Activated T-helper 17 cell treated with anti-CD3 and anti-CD28 coated beads, Interleukin-2, amount 50 U/mL, for 72 hours (primary cell): ENCODE measurements at regions not wholly inside any gene's neighbourhood (a gene's known extent, or its start where the extent isn't known, plus 50 kb on each side); places are given as distances from the start of the nearest gene placed in this dataset.

Experiments
- ATAC-seq: fragments of 150-1000 bp; cut with Tn5 transposase; replicated peaks from 2 replicates; pipeline ENCODE4 v1.10.0; 2021; ENCODE audit warnings: mild to moderate bottlenecking, moderate library complexity
- H3K27ac Mint-ChIP-seq: one replicate; pipeline ENCODE4 v1.8.0; 2022; ENCODE audit warnings: mixed read lengths
- H3K27me3 Mint-ChIP-seq: one replicate; pipeline ENCODE4 v1.8.0; 2022; ENCODE audit warnings: mixed read lengths
- H3K36me3 Mint-ChIP-seq: one replicate; pipeline ENCODE4 v1.8.0; 2022; ENCODE audit warnings: low read depth, mild to moderate bottlenecking, mixed read lengths
- H3K4me1 Mint-ChIP-seq: one replicate; pipeline ENCODE4 v1.8.0; 2022; ENCODE audit warnings: mixed read lengths
- H3K4me3 Mint-ChIP-seq: one replicate; pipeline ENCODE4 v1.8.0; 2022; ENCODE audit warnings: mild to moderate bottlenecking, mixed read lengths
- H3K9me3 Mint-ChIP-seq: one replicate; pipeline ENCODE4 v1.8.0; 2022; ENCODE audit warnings: mixed read lengths

DNA sequence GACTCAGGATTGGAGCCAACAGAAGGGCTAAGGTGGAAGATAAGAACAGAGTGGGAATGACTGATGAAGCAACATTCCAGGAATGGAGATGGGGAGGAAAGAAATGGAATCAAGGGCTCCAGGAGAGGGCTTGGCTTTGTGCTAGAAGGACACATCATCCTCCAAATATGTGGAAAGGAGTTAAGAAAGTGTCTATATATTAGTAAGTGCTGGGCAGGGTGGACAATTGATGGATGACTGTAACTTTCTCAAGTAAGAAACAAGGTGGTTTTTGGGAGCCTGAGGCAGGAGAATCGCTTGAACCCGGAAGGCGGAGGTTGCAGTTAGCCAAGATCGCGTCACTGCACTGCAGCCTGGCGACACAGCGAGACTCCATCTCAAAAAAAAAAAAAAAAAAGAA is 71.6 kb upstream of the NFKB1 start:
- Mint-ChIP-seq H3K4me1 (no peaks in the 10 kb centered on the region), H3K9me3 (no peaks in the 10 kb centered on the region), H3K27me3 (no peaks in the 10 kb centered on the region), H3K27ac (no peak overlapping the region), H3K4me3 (peak overlapping the region; percentile 0), H3K36me3 (no peaks in the 10 kb centered on the region)
- no peak for ATAC-seq

DNA sequence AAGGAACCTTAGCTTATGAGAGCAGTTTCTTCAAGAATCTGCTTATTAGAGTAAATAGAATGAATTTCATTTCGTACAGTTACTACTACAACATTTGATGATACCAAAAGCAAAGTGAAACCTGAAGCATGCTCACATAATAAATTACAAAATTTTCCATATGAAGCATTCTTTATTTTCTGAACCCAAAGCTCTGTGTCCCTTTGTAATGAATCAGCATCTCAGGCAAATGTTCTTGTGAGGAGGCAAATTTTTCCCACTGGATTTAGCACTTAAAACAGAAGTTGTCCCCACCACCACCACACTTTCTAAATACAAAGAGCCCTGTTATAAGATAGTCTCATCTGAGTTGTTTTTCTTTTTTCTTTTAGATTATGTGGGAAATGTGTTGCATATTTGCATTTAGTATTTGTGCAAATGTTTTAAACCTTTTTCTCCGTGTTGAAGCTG is 70.7 kb upstream of the NFKB1 start:
- H3K4me1 Mint-ChIP-seq, result no peaks in the 10 kb centered on the region
- peak overlapping the region; percentile 81 for H3K4me3 Mint-ChIP-seq
- ATAC-seq, result no peak
- H3K27me3 Mint-ChIP-seq, result no peaks in the 10 kb centered on the region
- no peaks in the 10 kb centered on the region for H3K36me3 Mint-ChIP-seq
- no peaks in the 10 kb centered on the region for H3K9me3 Mint-ChIP-seq
- peak overlapping the region; percentile 81 for H3K27ac Mint-ChIP-seq

DNA sequence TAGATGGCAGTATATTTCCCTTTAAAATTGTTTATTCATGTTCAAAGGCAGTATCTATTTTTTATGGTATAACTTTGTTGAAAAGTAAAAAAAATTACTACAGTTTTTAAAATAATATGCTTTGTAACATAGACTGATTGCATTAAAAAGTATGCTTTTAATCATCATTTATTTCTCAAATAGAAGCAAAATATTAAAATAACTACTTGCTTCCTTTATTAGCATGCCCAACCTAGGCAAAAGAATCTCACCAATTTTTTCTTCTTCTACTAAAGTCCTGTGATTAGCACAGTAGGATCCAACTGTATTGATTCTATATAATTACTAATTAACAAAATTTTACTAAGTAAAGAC is 69.6 kb upstream of the NFKB1 start:
- H3K36me3 Mint-ChIP-seq, result no peaks in the 10 kb centered on the region
- H3K4me1 Mint-ChIP-seq, result no peaks in the 10 kb centered on the region
- no peaks in the 10 kb centered on the region for H3K27me3 Mint-ChIP-seq
- no peak for ATAC-seq
- H3K9me3 Mint-ChIP-seq, result no peaks in the 10 kb centered on the region
- peak overlapping the region; percentile 81 for H3K27ac Mint-ChIP-seq
- peak overlapping the region; percentile 81 for H3K4me3 Mint-ChIP-seq

DNA sequence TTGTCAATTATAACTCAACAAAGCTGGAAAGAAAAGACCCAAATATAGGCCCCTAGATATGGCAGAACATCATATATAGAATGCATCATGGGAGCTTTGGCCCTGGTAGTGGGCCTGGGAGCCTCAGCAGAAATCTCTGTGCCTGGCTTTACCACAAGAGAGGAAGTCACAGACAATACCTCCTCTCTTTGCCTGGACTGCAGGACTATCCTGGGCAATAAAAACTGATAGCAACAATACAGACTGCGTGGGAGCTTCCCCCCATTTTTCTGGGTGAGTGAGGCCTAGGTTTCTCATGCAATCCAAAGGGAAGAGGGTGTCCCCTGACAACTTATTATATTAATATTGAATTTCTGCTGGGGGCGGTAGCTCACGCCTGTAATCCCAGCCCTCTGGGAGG is 64.0 kb upstream of the NFKB1 start:
- H3K4me1 Mint-ChIP-seq, result no peaks in the 10 kb centered on the region
- no peak overlapping the region for H3K4me3 Mint-ChIP-seq
- H3K27ac Mint-ChIP-seq, result no peak overlapping the region
- H3K27me3 Mint-ChIP-seq, result no peaks in the 10 kb centered on the region
- H3K9me3 Mint-ChIP-seq, result no peaks in the 10 kb centered on the region
- no peaks in the 10 kb centered on the region for H3K36me3 Mint-ChIP-seq
- ATAC-seq, result no peak

DNA sequence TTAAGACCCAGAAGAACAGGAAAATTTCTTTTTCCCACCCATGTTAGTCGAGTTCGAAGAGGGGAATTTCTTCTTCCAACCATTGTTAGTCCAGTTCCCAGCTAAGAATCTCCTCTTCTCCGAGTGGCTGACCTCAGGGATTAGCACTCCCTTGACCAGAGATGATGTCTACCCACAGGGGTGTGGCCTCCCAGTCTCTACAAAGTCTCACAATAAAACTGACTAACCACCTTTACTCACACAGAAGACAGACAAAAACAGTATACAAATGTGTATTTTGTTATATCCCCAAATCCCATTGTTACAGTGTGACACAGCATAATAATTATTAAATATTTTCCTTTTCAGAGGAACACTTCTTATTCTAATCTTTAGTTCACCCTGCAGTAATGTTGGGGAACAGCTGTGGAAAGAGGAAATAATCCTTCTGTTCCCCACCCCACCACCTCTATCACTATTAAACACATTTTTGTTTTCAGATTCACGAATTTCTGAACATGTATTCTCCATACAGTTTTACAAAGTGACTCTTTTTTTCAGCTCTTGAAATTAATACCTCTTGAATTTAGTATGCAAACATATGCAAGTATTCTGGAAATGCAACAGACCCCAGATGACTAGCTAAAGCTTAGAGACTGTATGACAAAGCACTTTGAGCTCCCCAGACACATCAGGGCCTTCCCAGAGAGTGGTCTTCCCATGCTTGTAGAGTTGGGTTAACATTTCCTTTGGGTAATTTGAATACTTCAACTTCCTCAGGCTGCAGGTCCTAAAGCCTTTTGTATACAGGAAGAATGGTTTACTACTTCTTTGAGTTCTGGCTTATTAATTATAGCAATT is 62.5 kb upstream of the NFKB1 start:
- Mint-ChIP-seq H3K4me3 (no peak overlapping the region), H3K9me3 (no peaks in the 10 kb centered on the region), H3K4me1 (no peaks in the 10 kb centered on the region)

DNA sequence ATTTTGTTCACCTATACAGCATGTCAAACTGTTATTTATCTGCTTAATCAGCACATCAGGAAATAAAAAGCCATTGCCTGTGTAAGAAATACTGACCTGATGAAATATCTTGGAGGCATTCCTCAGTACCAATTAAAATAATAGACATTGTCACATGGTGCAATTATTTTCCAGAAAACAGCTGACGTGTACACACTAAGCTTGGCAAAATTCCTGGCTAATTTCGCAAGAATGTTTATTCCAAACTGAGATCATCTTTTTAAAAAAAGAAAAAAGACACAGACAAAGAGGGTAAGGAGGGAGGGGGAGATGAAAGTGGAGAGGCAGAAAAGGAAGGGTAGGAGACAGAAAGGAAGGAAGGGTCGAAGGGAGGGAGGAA is 61.9 kb upstream of the NFKB1 start:
- no peaks in the 10 kb centered on the region for H3K9me3 Mint-ChIP-seq
- H3K4me1 Mint-ChIP-seq, result no peaks in the 10 kb centered on the region
- no peaks in the 10 kb centered on the region for H3K27me3 Mint-ChIP-seq

More for the DNA sequence above, 62.5 kb upstream of the NFKB1 start:
- H3K27me3 Mint-ChIP-seq, result no peaks in the 10 kb centered on the region
- H3K27ac Mint-ChIP-seq, result no peak overlapping the region
- H3K36me3 Mint-ChIP-seq, result no peaks in the 10 kb centered on the region
- no peak for ATAC-seq

DNA sequence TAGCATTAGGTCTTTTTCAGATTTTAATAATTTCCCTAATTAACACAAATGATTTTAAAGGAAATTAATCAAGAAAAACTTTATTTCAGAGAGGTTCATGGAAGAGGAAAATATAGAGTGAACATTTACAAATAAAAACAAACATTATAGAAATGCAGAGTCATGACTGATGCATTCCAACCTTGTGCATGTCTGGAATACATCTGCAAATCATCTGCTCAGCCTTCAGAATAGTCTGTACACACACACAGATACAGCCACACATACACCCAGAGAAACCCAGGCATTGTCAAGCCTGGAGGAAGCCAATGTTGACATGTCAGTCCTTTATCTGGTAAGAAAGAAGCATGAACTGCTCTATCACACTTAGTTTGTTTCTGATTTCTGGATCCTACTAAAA is 61.3 kb upstream of the NFKB1 start:
- Mint-ChIP-seq H3K9me3 (no peaks in the 10 kb centered on the region), H3K36me3 (no peaks in the 10 kb centered on the region), H3K4me3 (no peak overlapping the region), H3K27me3 (no peaks in the 10 kb centered on the region), H3K27ac (no peak overlapping the region), H3K4me1 (no peaks in the 10 kb centered on the region)
- ATAC-seq, result no peak

More for the DNA sequence above, 61.9 kb upstream of the NFKB1 start:
- no peak overlapping the region for H3K4me3 Mint-ChIP-seq
- H3K36me3 Mint-ChIP-seq, result no peaks in the 10 kb centered on the region
- H3K27ac Mint-ChIP-seq, result no peak overlapping the region
- no peak for ATAC-seq

DNA sequence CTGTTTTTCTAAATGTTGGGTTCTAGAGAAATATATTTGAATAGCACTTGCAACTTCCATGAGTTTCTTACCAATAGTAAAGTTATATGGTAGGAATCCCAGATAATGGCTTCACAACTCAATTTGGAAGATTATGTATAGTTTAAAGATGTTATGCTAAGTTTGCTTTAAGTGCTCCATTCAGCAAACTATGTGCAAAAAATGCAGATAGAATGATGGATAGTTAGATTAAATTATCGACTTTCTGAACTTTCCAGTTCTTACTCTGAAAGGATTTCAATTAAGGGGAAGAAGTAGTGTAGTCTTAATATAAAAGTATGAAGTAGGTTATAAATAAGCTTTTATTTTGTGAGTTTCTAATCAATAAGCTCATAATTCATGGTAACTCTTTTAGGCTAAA is 60.7 kb upstream of the NFKB1 start:
- ATAC-seq, result no peak
- no peaks in the 10 kb centered on the region for H3K9me3 Mint-ChIP-seq
- H3K27me3 Mint-ChIP-seq, result no peaks in the 10 kb centered on the region
- H3K4me1 Mint-ChIP-seq, result no peaks in the 10 kb centered on the region
- H3K27ac Mint-ChIP-seq, result no peak overlapping the region
- H3K4me3 Mint-ChIP-seq, result no peak overlapping the region
- H3K36me3 Mint-ChIP-seq, result no peaks in the 10 kb centered on the region

DNA sequence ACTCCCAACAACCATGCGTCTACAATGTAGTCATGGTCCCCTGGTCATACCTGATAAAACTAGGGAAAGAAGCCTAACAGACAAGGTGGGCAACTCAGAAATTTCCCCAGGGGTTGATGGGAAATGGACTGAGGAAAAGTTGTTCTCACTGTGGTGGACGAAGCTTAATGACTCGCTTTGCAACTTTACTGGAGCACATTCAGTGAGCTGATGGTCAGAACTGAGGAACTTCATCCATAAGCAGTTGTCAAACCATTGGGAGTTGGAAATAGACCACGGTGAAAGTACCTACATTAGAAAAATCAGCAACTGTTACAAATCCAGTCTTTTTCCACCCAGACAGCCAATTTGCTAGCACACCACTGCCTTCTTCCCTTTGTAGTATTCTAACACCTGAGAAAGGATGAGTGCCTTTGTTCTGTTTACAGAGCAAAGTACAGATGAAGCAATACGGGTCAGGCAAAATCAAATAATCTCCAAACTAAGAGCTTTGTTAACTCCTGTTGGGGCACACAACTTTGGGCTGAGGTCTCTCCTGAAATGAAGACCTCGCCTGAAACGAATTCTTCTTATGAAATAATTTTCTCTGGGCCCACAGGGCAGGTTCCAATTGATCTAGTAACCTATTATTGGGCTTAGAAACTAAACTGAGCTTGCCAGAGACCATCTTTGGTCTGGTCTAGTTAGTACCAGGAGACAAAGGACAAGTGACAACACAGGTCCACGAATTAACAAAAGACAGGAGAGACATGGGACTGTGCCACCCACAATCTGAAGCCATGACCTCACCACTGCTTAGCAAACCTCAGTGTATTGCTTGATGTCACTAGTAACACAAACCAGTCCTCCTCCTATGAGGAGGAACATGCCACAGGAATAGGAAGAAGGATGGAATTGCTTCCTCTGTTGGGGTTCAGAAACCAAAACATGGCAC is 58.9 kb upstream of the NFKB1 start:
- no peak for ATAC-seq
- Mint-ChIP-seq H3K36me3 (no peaks in the 10 kb centered on the region), H3K27ac (no peak overlapping the region), H3K4me1 (no peaks in the 10 kb centered on the region), H3K27me3 (no peaks in the 10 kb centered on the region), H3K4me3 (no peak overlapping the region), H3K9me3 (no peaks in the 10 kb centered on the region)

DNA sequence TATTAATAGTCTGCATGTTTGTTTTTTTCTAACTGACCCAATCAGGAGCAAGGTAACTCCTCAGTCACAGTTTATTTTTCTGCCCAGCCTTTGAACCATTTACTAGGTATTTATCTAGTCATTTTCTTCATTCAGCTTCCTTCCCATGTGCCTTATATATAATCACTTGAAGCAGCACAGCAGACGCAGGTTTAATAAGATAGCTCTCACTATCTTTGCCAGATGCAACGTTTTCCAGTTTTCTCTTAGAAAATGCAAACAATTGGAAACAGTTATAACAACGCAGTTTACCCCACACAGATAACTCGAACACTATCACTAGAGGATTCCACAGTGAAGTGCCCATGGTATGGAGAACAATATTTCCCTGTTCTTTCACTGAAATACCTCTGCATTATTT is 56.4 kb upstream of the NFKB1 start:
- peaks cover 2% of the 10 kb centered on the region for H3K4me1 Mint-ChIP-seq
- no peaks in the 10 kb centered on the region for H3K9me3 Mint-ChIP-seq
- H3K27me3 Mint-ChIP-seq, result no peaks in the 10 kb centered on the region
- H3K4me3 Mint-ChIP-seq, result no peak overlapping the region
- no peak for ATAC-seq
- H3K36me3 Mint-ChIP-seq, result no peaks in the 10 kb centered on the region
- no peak overlapping the region for H3K27ac Mint-ChIP-seq

DNA sequence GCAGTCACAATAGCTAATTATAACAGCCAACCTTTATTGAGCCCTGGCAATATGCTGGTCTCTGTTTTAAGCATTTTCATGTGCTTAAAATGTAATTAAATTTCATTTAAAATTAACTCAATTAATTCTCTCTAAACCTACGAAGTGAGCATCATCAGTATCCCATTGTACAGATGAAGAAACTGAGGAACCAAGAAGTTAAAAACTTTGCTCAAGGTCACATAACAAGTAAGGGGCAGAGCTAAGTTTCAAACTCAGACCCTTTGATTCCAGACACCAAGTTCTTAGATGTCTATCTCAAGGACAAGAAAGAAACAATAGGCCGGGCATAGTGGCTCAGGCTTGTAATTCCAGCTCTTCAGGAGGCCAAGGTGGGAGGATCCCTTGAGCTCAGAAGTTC is 55.9 kb upstream of the NFKB1 start:
- Mint-ChIP-seq H3K4me1 (peaks cover 3% of the 10 kb centered on the region), H3K27ac (no peak overlapping the region), H3K4me3 (no peak overlapping the region), H3K36me3 (no peaks in the 10 kb centered on the region), H3K27me3 (no peaks in the 10 kb centered on the region), H3K9me3 (no peaks in the 10 kb centered on the region)
- ATAC-seq, result no peak

DNA sequence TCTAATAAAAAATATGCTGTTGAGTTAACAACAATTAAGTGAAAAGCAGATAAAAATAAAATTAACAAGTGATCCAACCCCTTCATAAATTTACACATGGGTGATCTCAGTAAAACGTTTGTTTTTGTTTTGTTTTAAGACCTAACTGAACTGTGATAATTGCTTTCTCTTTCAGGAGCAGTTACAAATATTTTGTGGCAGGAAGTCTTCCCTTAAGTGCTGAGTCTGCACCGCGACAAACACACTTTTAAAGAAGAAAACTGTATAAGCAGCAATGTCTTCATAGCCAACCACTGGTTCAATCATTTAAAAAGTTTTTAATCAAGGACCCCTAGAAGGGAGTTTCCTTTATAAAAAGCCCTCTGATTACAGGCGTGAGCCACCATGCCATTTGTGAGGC is 53.7 kb upstream of the NFKB1 start:
- Mint-ChIP-seq H3K4me1 (peaks cover 3% of the 10 kb centered on the region), H3K36me3 (no peaks in the 10 kb centered on the region), H3K27ac (no peak overlapping the region), H3K27me3 (no peaks in the 10 kb centered on the region), H3K9me3 (no peaks in the 10 kb centered on the region), H3K4me3 (peak overlapping the region; percentile 11)
- ATAC-seq, result peak; percentile 60

DNA sequence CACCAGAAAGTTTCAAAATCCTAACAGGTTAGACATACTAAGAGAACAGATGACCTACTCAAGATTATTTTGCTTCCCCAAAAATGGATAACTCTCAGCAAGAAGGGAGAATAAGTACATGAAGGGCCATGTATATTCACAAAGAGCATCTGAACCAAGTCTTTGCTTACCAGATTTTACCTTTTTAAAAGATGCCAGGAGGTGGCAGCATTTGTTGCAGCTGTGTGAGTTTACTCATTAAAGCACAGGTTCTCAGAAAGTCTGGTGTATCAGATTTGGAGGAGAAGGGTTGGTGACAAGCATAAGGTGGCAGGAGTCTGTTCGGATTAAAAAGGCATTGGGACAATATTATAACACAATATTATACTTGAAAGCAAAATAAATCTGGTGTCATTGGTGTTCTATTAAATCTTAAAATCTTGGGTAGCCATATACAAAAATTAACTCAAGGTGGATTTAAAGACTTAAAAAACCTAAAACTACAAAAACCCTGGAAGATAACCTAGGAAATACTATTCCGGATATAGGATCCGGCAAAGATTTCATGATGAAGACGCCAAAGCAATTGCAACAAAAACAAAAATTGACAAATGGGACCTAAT is 51.3 kb upstream of the NFKB1 start:
- Mint-ChIP-seq H3K9me3 (no peaks in the 10 kb centered on the region), H3K4me3 (no peak overlapping the region), H3K27ac (no peak overlapping the region), H3K36me3 (no peaks in the 10 kb centered on the region), H3K4me1 (peaks cover 3% of the 10 kb centered on the region), H3K27me3 (no peaks in the 10 kb centered on the region)
- ATAC-seq, result peak; percentile 80

DNA sequence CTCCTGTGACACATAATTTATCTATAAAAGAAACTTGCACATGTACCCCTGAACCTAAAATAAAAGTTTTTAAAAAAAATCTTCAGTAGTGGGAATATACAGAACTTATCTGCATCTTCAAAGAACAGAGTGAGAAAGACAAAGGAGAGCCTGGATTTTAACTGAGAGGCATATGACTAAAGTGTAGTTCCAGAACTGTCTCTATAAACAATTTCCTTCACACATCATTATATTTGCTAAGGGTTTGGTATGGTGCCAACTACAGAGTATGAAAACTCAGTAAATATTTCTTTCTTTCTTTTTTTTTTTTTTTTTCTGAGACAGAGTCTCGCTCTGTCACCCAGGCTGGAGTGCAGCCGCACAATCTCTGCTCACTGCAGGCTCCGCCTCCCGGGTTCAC is 49.9 kb upstream of the NFKB1 start:
- Mint-ChIP-seq H3K36me3 (no peaks in the 10 kb centered on the region), H3K4me1 (peaks cover 3% of the 10 kb centered on the region), H3K9me3 (no peaks in the 10 kb centered on the region), H3K27me3 (no peaks in the 10 kb centered on the region), H3K4me3 (no peak overlapping the region), H3K27ac (no peak overlapping the region)
- no peak for ATAC-seq
